Left cardiac atrium (tissue), 4 donors: ENCODE measurements at regions not wholly inside any gene's neighbourhood (a gene's known extent, or its start where the extent isn't known, plus 50 kb on each side); places are given as distances from the start of the nearest gene placed in this dataset.
"Not testable (repeated sequence)": the region's sequence is repeated elsewhere in the genome, so short reads cannot be mapped to it uniquely, and the experiment has no call there.

Source experiments
- ATAC-seq, 2 donors: fragments of 200-7000 bp; cut with Tn5 transposase; one replicate each; pipeline ENCODE4 v1.9.1; 2020; ENCODE audit warnings: mild to moderate bottlenecking in 2 of 2, moderate library complexity in 2 of 2
- DNase-seq: peaks from one replicate; pipeline ENCODE4 v3.0.0-alpha.2; 2020
- intact Hi-C, 2 donors: fragments of 100-400 bp; cut with DNase I; formaldehyde crosslinking; loops; one replicate each; pipeline versions ENCODE4 v1.14.1 to v1.15.1; 2022 to 2023
- donor health status: DM: no; HTN: yes; CAD: no.
- donor health status: DM: no; HTN: yes; CAD: no; lungs with severe emphysema.
- donor health status: DM: yes; HTN: yes; CAD: no.
- donor health status: Dilated cardiomyopathy.

DNA sequence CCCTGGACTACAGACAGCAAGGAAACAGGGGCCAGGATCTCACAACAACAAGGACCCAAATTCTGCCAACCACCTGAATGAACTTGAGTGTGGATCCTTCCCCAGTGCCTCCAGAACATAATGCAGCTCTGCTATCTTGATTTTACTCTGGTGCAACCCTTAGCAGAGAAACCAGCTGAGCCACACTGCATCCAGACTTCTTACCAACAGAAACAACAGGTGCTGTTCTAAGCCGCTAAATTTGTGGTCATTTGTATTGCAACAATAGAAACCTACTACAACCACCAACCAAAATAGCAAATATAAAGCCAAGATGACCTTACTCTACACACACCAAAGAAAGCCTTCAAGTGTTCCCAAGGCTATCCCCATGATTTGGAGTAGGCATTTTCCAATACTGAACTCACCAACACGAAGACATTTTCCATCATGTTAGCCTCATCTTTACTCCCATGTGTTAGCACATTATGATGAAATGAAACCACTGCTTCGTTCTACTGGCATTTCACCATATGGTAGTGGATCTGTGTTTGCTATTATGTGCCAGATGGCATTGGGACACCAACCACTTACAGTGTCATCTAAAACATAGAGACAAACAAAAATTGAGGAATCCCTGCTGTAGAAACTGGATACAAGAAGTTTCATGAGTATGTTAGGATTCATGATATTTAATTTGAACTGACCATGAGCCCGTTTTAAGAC lies 249.8 kb upstream of the ID4 start:
- DNase-seq, result no peak
- no peak for ATAC-seq
- intact Hi-C loops, result no loop called here

DNA sequence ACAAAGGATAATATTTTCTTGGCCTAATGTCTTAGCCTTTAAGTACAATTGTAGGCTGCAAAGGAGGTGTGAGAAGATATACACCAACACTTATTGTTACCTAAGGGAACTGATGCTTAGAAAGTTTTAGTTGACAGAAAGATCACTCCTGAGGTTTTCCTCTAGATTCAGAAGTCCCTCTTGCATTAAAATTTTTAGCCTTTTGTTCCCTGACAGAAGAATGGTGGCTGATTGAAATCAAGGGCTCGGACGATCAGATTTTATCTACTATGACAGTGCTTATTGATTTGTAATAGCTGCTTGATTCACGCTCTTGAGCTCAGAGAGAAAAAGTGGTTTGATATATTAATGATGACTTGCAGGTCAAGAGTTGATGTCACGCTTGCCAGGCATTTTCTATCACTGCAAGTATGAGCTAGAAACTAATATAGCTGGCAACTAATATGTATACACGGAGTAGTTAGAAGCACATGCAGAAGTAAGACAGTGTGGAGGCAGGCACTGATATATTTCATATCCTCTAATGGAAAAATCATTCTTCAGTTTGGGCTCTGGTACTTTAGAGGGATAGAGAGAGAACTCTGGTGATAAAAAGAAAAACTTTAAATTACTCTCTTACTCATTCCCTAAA lies 246.6 kb upstream of the ID4 start:
- intact Hi-C loops, result no loop called here
- DNase-seq, result no peak
- ATAC-seq, result no peak

DNA sequence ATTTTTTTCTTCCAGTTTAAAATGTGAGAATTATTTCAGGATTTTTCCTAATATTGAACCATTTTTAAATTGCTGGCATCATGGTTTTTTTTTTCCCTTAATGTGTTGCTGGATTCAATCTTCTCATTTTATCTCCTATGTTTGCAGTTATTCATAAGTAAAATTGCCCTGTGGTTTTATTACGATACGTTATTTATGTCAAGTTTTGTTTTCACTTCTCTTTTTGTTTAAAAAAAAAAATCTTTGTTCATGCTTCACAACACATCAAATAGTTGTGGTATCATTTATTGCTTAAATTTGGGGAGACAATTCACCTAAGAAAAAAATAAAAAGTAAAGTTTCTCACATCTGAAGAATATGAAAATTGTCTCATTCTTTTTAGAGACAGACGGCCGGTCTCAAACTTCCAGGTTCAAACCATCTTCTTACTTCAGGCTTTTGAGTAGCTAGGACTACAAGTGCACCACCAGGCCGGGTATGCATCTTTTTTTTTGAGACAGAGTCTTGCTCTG lies 239.3 kb upstream of the ID4 start:
- DNase-seq, result no peak
- intact Hi-C loops, result no loop called here
- ATAC-seq, result no peak

- intact Hi-C loops, result no loop called here
- no peak for ATAC-seq
- no peak for DNase-seq
These were observed 237.2 kb upstream of the ID4 start for GRCh38 chr6:19599796-19600464.

- intact Hi-C loops, result no loop called here
- DNase-seq (no peak), ATAC-seq (no peak)
These were observed 234.6 kb upstream of the ID4 start for GRCh38 chr6:19602434-19603013.

- peak in 1 of 2 donors; percentile 86 for ATAC-seq
- intact Hi-C loops, result no loop called here
- DNase-seq, result peak; percentile 39
These were observed 233.4 kb upstream of the ID4 start for GRCh38 chr6:19603721-19604120.

DNA sequence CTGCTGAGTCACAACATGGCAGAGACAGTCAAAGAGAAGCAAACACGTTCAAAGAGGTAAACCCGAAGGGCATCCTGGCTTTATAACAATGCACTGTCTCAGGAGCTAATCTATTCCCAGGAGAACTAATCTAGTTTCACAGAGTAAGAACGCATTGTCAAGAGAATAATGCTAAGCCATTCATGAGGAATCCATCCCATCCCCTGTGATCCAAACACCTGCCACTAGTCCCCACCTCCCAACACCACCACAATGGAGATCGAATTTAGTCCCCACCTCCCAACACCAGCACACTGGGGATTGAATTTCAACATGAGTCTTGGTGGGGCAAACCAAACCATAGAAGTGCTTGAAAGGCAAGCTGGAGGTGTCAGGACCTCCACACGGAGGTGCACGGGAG lies 231.5 kb upstream of the ID4 start:
- no peak for DNase-seq
- intact Hi-C loops, result no loop called here
- ATAC-seq, result no peak

GRCh38 chr6:19608546-19608945 lies 228.6 kb upstream of the ID4 start:
- no peak for ATAC-seq
- no peak for DNase-seq
- intact Hi-C loops, result no loop called here

GRCh38 chr6:19609972-19610641 lies 227.1 kb upstream of the ID4 start:
- intact Hi-C loops, result no loop called here
- ATAC-seq (no peak), DNase-seq (no peak)

DNA sequence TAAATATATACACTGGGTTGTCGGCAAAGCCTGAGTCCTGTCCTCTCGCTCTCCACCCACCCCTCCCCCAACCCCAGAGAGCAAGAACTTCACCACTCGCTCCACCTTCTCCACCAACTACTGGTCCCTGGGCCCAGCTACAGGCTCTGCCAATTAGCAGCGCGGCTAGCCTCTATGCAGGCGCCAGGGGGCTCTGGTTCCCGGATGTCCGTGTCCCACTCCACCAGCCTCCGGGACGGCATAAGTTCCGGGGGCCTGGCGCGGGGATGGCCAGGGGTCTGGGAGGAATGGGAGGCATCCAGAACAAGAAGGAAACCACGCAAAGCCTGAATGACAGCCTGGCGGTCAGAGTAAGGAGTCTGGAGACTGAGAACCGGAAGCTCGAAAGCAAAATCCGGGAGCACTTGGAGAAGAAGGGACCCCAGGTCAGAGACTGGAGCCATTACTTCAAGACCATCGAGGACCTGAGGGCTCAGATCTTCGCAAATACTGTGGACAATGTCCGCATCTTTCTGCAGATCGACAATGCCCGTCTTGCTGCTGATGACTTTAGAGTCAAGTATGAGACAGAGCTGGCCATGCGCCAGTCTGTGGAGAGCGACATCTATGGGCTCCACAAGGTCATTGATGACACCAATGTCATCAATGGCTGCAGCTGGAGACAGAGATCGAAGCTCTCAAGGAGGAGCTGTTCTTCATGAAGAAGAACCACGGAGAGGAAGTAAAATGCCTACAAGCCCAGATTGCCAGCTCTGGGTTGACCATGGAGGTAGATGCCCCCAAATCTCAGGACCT lies 224.3 kb upstream of the ID4 start:
- ATAC-seq, DNase-seq: not testable (repeated sequence)

GRCh38 chr6:19613678-19614077 lies 223.5 kb upstream of the ID4 start:
- no peak for ATAC-seq
- intact Hi-C loops, result no loop called here

More for the DNA sequence above, 224.3 kb upstream of the ID4 start:
- intact Hi-C loops, result not testable (repeated sequence)

GRCh38 chr6:19616022-19616421 lies 221.1 kb upstream of the ID4 start:
- intact Hi-C loops, result no loop called here
- no peak for ATAC-seq
- no peak for DNase-seq

More at GRCh38 chr6:19613678-19614077, 223.5 kb upstream of the ID4 start:
- DNase-seq, result no peak

DNA sequence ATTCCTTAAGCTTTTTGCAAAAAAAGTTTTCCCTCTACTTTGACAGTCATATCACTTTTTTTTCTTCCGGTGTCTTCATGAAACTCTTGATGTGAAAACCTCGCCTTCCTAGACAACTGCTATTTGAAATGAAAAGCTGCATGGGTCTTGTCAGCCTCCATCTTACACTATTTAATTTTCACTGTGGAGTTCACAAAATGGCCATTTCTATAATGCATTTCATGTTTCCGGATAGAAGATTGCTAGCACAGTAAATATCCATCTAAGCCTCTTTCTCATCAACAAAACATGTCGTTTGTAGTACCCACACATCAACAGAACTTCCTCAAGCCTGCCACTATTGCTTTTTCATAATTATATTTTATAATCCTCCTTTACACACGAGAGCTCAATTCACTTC lies 204.9 kb upstream of the ID4 start:
- ATAC-seq (no peak), DNase-seq (no peak)
- intact Hi-C loops, result no loop called here

DNA sequence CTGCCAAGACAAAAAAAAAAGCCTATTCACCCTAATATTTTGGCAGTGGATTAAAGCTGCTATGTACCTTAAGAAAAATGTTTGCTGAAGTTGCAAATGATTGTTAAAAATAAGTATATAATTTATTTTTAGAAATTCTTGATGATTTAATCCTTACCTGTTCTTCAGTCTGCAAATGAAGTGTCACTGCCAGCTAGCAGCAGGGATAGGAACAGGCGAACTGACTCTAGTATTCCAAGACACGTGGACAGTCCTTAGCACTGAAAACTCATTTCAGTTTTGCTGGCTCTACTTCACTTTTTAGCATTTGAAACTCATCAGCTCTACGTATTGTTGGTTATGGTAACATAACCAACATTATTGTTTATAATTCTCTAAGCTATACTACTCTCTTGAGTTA lies 204.4 kb upstream of the ID4 start:
- DNase-seq, result no peak
- ATAC-seq, result no peak
- intact Hi-C loops, result no loop called here

GRCh38 chr6:19635728-19636127 lies 201.4 kb upstream of the ID4 start:
- DNase-seq (no peak), ATAC-seq (no peak)
- intact Hi-C loops, result no loop called here

- intact Hi-C loops, result no loop called here
- no peak for ATAC-seq
These were observed 200.2 kb upstream of the ID4 start for GRCh38 chr6:19637010-19637409.

DNA sequence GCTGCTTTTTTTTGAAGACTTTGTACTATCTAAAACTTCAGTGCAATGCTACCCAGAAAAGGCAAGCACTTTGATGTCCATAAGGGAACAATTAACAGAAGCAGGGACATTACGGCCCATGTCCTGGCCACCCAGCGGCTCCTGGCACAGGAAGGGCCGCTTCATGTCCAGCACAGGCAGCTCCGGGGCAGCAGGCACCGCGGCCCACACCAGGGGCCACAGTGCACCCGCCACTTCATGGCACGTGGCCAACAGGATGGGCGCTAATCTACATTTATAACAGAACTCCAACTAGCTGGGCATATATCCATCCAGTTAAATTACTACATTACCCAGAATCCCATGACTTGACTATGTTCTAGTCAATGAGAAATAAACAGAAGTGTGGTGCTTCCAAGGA lies 198.2 kb upstream of the ID4 start:
- DNase-seq (no peak), ATAC-seq (no peak)
- intact Hi-C loops, result no loop called here

More at GRCh38 chr6:19637010-19637409, 200.2 kb upstream of the ID4 start:
- no peak for DNase-seq

GRCh38 chr6:19643287-19643686 lies 193.9 kb upstream of the ID4 start:
- intact Hi-C loops, result no loop called here
- ATAC-seq (no peak), DNase-seq (no peak)

GRCh38 chr6:19643713-19644112 lies 193.5 kb upstream of the ID4 start:
- DNase-seq, result no peak
- intact Hi-C loops, result no loop called here
- ATAC-seq, result no peak
